ENCODE measurements at regions not wholly inside any gene's neighbourhood (a gene's known extent, or its start where the extent isn't known, plus 50 kb on each side); places are given as distances from the start of the nearest gene placed in this dataset.

DNA sequence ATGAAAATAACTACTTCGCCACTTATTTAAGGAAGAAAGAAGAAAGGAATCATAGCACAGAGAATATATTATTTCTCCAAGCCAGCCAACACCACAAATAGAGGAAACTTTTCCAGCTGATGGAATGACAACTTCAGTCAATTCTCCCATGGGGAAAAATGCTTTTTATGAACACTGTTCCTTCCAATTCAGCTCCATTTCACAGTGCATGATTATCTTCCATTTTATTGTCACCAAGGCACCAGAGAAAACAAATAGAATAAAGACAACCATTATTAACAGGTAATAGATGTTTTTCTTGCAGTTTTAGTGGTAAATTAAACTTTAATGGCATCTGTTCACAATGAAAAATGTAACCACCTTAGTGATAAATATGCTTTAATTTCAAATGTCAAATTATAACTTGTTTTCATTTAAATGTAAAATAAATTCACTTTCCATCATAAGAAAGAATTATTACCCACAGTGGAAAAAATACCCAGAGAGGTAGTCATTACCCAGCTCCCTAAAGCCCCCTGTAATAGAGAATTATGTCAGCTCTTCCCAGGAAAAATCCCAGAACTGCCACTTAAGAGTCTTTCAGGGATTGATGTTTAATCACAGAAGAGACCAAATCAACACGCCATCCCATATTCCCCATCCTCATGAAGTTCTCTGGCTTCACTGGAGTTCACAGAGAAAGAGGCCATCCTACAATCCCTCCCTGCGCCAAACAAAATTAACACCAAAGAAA is 828.3 kb upstream of the TMEM132C start:
- DNase-seq (ENCODE audit: low read depth in 2 of 2) = no peak

DNA sequence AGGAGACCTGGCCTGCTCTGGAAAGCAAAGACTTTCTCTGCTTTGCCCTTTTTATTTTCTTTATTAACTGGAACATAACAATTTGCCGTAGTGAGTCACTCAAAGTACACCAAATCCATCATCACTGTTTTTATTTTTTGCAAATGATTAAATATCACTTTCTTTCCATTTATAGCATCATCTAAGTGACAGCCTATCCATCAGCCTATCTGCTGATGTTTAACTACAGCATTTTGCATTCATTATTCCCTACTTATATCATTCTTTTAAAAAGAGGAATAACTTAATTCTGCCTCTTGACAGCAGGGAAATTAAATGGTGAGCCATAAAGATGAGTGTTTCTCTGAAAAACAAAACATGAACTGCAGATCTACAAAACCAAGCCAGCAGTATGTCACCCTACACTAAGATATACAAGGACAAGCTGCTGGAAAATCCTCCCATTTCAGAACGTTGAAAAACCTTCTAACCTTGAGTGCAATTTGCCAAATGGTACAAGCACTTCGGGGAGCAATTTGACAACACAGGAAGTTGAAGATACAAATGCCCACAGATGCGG is 821.3 kb upstream of the TMEM132C start:
- no peak for DNase-seq (ENCODE audit: low read depth in 2 of 2)

GRCh38 chr12:127448906-127449305 is 818.1 kb upstream of the TMEM132C start:
- DNase-seq (ENCODE audit: low read depth in 2 of 2) = no peak

DNA sequence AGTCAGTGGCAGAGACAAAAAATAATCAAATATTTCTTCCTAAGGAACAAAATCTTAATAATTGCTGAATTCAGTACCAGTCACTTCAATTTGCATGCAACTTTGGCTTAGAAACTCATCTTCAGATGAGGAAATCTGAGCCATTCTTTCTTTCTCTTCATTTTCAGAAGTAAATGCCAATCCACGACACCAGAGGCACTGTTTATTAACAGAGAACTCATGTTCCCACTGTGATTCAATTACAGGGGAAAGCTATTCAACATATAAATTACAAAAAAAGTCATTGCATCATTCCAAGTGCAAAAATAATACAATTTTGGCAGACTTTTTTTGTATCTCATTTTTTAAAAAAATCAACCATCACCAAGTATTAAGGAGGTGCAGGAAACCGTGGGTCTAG is 816.1 kb upstream of the TMEM132C start:
- DNase-seq (ENCODE audit: low read depth in 2 of 2) = no peak

DNA sequence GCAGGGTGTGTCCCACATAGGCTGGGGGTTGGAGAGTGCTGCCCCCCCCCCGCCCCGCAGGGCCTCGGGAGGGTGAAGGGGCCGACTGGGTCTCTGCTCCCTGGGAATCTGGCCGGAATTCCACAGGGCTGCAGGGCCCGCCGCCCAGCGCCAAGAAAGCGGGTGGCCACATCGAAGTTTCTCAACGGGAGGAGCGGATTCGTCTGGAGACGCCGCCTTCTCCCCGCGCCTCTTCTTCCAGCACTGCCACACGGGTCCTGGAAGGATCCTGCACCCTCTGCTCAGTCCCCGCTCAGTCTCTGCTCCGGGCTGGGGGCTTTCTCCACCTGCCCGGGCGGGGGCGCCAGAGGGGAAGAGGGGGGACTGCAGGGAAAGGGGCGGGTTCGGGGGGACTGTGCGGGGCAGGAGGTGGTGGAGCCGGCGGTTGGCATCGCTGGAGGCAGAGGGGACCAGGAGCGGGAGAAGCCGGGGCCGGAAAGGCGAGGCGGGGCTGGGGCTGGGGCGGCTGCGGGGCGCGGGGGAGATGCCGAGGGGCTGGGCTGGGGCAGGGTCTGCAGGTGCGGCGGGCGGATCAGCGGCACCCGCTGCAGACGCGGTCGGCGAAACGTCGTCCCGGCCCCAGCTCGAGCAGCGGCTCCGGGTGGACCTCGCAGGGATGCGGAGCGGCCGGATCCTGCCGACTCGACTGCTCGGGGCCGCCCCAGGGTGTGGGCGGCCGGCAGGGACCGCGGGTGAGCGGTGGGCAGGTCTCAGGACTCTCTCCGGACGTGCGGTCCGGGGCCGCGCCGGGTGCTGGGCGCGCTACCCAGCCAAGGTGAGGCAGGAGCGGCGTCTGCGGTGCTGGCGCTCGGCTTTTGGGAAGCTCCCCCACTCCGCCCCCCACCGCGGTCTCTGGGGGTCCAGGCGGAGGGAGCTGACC is 811.4 kb upstream of the TMEM132C start:
- DNase-seq (ENCODE audit: low read depth in 2 of 2) = no peak

DNA sequence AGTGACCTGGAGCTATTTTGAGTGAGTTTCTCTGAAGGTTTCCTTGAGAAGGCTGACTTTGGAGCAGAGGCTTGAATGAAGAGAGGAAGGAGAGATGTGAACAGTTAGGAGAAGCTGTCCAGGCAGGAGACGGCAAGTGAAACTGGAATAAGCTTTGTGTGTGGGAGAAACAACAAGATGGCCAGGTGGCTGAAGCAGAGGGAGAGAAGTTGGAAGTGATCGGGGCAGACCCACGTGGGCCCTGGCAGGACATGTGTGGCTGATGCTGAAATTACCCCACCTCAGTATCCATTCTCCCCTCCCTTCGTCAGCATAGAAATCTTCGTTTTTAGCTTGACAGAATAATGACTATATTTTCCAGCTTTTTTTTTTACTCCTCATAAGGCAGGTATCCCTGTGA is 809.2 kb upstream of the TMEM132C start:
- no peak for DNase-seq (ENCODE audit: low read depth in 2 of 2)

- no peak for DNase-seq (ENCODE audit: low read depth in 2 of 2)
Measured at GRCh38 chr12:127459166-127459565, 807.8 kb upstream of the TMEM132C start.

DNA sequence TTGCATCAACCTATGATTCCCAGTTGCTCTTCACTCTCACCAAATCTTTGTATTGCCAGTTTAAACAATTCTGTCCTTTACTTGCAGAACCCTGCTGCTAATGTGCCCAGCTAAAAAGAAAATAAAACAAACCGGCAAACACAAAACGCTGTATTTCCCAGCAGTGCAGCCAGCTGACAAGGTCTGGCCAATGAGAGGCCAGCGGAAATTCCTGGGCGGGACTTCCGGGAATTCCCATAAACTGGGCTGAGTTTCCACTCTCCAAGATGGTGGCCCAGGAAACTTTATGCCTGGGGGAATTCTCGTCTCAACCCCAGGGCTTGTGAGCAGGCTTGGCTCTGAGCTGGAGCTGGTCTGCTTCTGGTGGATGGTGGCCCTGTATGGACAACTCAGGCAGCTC is 807.3 kb upstream of the TMEM132C start:
- DNase-seq (ENCODE audit: low read depth in 2 of 2) = no peak

GRCh38 chr12:127463237-127463636 is 803.7 kb upstream of the TMEM132C start:
- no peak for DNase-seq (ENCODE audit: low read depth in 2 of 2)

- DNase-seq (ENCODE audit: low read depth in 2 of 2) = no peak
Measured at GRCh38 chr12:127469331-127469730, 797.6 kb upstream of the TMEM132C start.

DNA sequence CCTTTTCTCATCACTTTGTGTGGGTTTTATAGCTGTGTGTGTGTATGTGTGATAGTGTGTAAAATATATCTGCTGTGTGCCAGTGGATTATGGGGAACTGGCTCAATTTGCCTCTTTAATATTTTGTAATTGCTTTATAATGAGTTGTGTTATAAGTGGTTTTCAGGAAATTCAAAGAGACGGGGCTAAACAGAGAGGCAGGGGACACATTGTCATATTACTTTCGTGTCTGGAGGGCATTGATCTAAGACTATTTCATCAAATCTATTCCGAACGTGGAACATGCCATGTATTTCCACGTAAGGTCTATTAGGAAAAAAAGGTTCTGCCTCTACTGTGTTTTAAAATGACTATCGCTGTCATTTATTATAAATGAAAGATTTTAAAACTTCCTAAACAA is 793.2 kb upstream of the TMEM132C start:
- DNase-seq (ENCODE audit: low read depth in 2 of 2) = no peak

- peak; percentile 23 to 32 for DNase-seq (ENCODE audit: low read depth in 2 of 2)
Measured at GRCh38 chr12:127479256-127479655, 787.7 kb upstream of the TMEM132C start.

DNA sequence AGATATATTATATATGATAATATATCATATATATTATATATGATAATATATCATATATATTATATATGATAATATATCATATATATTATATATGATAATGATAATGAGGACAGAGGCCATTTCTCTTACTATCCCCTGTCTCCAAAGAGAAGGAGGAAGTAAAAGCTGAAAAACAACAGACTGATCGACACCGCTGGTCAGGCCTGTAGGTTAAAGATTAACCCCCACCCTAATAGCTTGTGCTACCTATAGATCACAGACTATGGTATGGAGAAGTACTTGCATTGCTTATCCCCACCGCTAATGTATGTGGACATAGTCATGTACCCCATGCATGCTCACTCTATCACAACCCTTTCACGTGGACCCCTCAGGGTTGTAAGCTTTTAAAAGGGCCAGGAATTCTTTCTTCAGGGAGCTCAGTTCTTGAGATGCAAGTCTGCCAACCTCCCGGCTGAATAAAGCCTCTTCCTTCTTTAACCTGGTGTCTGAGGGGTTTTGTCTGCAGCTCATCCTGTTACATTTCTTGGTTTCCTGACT is 786.1 kb upstream of the TMEM132C start:
- no peak for DNase-seq (ENCODE audit: low read depth in 2 of 2)

DNA sequence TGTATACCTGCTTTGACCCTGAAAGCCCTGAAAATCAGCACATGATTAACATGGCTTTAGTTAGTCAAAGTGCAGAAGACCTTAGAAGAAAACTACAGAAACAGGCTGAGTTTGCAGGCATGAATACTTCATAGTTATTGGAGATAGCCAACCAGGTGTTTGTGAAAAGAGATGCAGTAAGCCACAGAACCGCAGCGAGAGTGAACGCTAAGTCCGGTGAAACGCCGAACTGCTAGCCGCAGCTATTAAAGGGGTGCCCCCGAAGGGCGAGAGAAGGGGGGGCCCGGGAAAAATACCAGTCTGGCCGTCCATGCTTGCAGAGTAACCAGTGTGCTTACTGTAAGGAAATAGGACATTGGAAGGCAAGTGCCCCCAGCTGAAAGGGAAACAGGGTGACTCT is 784.0 kb upstream of the TMEM132C start:
- DNase-seq (ENCODE audit: low read depth in 2 of 2) = no peak

GRCh38 chr12:127485528-127485927 is 781.4 kb upstream of the TMEM132C start:
- DNase-seq (ENCODE audit: low read depth in 2 of 2) = peak; percentile 53 to 55

GRCh38 chr12:127487031-127487430 is 779.9 kb upstream of the TMEM132C start:
- DNase-seq (ENCODE audit: low read depth in 2 of 2) = no peak

- DNase-seq (ENCODE audit: low read depth in 2 of 2) = no peak
Measured at GRCh38 chr12:127489061-127489460, 777.9 kb upstream of the TMEM132C start.

DNA sequence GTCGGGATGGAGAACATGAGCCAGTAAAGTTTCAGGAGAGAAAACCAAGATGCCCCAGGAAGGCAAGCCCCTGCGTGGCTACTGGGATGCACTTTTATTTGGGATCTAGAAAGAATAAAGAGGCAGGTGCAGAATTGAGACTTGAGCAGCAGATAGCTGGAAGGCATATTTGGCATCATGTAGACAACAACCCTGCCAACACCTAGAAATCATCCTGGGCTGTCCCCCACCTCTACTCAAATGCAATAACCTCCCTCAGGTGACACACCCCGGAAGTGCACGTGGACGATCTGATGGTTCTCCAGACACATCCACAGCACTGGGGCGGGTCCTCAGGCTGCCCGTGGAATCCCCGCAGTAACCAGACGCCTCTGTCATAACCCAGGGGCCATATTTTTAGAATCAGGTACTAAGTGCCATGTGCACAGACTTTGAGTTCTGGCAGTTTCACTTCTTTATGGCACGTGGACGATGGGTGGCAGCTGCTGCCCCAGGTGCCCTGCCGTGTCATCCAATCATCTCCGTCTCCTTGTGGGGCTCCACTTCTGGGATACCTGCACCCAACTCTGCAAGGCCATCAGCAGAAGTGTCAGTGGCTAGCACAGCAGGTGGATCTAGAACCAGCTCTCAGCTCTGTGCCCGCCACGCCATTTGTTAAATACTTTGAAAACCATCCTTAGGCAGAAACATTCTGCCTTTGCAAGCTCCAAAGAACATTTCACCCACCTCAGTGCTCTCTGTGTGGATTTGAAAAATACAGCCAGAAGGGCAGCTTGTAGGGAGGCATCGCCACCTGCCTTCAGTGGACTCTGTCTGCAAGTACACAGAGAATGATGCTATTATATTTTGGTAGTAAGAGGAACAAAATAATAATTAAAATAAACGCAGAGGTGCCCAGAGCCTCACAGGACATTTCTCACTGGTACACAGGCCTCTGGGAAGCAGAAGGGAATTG is 771.7 kb upstream of the TMEM132C start:
- DNase-seq (ENCODE audit: low read depth in 2 of 2) = no peak

- no peak for DNase-seq (ENCODE audit: low read depth in 2 of 2)
Measured at GRCh38 chr12:127496255-127496654, 770.7 kb upstream of the TMEM132C start.

DNA sequence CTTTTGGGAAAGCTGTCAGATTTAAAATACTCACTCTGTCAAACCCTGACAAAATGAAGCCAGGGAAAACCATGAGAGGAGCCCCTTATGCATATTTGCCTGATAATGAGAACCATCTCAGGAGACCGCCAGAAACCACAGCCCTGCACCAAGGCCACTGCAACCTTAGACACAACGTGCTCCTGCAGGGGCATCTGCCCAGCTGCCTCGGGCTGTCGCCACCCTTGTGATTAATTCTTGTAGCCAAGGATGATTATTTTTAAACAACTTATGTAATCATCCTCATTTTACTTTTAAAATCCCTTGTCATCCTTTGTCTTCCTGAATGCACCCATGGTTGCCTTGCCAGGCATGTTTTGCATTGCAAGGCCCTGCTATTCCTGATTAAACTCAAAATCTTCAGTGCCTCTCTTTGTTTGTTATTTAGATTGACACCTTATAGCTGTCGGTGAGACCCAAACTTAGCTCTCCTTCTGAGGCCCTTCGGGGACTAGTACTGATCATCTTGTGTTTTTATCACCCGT is 766.4 kb upstream of the TMEM132C start:
- DNase-seq (ENCODE audit: low read depth in 2 of 2) = no peak

DNA sequence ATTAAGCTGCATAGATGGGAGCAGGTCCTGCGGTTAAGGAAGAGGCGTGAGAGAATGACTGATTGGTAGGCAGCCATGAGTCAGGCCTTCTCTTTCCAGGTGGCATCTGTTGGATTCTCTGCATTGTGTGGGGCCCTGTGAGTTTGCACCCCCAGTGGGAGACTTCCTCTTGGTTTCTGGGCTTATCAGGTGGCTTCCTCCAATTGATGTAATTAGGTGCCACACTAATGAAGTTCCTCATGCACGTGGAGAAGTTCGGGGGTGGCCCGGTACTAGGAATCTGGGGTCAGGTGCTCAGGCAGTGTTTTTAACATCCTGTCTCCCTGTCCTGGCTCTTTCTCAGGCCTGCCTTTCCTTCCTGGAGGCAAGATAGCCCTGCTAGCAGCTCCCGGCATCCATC is 765.1 kb upstream of the TMEM132C start:
- no peak for DNase-seq (ENCODE audit: low read depth in 2 of 2)
